CD4-positive, alpha-beta T cell treated with Interleukin-21 for 1 hour (primary cell): ENCODE measurements at regions not wholly inside any gene's neighbourhood (a gene's known extent, or its start where the extent isn't known, plus 50 kb on each side); places are given as distances from the start of the nearest gene placed in this dataset.

ENCODE experiments used
- DNase-seq: peaks from one replicate; pipeline ENCODE4 v3.0.0-alpha.2; 2020

DNA sequence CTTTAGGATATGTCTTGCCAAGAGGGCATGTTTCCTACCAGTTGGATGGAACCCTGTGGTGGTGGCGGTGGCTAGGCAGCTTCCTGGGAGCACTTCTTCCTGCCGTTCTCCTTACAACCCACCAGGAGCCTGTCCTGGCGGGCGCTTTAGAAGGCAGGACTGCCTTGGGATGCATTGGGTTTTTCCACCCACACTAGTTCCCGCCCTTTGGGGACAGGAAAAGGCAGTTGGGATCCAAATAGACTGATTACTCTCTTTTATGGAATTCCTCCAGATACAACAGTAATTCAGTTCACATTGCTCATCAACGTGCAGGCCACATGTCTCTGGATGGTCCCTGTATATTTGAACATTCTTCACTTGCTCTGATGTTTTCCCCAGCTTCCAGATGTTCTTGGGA, 305.7 kb upstream of the SSTR1 start:
- no peak for DNase-seq

DNA sequence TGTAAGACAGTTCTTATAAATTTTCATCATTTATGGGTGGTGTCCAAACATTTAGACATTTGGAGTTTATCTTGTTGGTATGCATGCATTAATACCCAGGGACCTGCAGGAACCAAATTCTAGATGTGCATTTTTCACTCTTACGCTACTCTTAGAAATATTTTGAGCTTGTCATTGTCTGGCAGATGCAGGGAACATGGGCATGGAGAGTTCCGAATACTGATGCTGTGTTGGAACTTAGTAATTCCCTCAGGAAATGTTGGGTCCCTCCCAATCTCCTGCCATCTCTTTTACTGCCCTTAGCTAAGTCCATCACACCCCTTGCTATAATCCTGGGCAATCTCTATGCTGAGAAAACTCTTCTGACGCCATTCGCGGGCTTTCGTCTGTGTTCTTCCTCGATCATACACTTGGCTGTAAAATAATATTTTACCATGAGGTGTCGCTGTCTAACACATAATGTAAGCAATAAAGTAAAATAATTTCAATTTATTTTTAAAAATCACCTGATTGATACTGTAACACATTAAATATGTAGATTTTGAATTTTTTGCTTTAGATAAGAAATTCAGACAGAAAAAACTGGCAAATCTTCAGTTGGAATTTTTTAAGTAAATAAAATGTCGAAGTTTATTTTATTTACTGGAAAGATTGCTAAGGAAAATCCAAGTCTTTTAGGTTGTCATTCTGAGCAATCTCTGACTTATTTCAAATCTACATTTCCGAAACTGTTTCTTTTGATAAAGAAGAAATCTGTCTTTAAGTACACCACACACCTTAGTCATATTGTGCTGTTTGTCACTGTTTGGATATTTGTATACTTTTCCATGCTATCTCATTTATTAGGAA, 304.1 kb upstream of the SSTR1 start:
- peak; percentile 48 for DNase-seq

DNA sequence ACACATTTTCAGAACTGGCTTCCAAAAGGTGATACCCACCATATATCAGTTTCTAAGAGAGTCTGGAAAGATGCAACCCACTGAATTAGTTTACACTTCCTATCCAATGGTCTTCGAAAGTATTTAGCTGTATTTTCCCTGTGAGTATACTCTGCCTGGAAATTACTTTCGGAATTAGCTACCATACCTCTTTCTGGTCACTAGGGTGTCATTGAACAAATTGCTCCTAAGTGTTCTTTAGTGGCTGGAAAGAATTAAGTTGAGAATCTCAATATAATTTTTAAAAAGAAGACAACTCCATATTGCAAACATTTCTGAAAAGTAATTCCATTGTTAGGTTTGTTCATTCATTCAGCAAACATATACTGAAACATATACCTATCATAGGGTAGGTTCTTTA, 283.1 kb upstream of the SSTR1 start:
- no peak for DNase-seq

DNA sequence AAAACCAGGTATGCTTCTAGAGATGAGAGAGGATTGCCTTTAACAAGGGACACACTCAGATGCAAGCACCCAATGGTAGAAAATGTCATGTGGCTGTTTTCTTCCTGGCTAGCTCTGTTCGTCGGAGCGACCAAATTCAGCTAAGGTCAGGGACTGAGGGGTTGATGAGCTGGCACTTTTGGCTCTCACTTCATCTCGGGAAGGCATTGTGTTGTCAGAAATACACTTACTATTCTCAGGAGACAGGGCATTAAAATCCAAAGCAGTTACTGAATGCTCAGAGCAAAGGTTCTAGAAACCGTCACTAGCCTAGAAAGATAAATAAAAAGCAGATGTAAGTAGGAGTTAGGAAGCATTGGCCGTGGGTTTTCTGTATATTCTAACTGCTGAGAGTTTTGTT, 275.7 kb upstream of the SSTR1 start:
- DNase-seq = no peak

DNA sequence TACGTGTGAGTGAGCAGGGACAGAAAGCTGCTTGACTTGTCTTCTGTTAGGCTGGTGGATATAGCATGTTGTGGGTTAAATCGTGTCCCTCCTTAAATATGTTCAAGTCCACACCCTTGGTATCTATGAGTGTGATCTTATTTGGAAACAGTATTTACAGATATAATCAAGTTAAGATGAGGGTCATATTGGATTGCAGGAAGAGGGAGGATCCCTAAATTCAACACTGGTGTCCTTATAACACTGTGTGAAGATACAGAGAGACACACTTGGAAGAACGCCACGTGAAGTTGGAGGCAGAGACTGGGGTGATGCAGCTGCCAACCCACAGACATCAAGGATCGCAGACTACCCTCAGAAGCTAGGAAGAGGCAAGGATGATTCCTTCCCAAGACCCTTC, 275.2 kb upstream of the SSTR1 start:
- no peak for DNase-seq

DNA sequence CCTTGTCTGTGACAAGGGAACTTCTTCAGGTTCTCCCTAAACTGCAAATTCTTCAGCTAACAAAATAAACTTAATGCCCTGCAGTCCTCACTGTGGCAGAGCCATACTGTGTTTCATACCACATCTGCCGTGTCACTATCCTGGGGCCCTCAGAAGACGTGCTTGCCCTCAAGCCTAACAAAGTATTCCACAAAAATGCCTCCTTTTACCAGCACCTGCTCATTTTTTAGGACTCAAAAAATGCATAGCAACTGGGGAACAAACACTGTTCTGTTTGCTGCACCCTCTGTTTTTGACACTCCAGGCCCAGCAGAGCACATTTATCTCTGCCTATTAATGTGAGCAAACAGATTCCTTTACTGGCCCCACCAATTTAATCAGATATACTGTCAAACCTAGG, 270.7 kb upstream of the SSTR1 start:
- no peak for DNase-seq

DNA sequence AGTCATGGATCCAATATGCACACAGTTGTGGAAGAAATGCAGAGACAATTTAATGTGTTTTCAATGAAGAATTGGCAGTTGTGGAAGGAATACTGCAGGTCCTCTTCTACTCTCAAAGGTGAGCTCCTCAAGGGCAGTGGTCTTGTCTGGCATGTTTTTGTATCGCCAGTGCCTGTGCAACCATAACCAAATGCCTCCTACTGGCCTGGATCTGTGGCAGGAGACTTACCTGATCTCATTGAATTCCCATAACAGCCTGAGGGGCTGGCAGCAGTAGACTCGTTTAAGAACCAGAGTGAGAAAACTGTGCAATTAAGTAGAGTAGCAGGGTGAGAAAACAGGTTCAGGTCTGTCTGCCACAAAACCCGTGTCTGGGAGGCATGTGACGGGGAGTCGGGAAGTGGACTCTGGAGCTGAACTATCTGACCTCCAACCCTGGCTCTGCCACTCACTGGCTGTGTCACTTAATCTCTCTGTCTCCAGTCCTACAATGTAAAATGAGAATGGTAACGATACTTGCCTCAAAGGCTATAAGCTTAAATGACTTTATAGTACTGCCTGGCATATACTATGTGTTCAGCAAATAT, 268.2 kb upstream of the SSTR1 start:
- DNase-seq = no peak

DNA sequence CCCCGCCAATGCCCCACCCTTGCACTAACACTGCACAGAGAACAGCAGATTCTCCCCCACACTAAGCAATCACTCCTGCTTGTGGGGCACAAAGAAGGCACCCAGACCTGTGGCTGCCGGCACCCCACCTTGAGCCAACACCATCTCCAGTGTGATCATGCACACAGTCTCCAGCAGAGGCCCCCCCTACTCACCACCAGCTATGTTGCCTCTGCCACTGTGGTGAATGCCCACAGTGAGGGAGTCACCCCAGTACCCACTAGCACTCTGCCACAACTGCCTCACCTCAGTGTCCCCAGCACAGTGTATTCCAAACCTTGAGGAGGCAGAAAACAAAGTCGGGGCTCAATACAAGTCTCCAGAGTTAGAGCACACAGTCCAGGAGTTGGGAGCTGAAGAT, 261.7 kb upstream of the SSTR1 start:
- DNase-seq = no peak

DNA sequence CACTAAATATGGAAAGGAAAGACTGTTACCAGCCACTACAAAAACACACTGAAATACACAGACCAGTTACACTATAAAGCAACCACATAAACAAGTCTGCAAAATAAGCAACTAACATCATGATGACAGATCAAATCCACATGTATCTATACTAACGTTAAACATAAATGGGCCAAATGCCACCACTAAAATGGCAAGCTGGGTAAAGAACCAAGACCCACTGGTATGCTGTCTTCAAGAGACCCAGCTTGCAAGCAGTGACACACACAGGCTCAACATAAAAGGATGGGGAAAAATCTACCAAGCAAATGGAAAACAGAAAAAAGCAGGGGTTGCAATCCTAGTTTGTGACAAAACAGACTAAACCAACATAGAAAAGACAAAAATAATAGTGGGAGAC, 260.9 kb upstream of the SSTR1 start:
- DNase-seq = no peak

DNA sequence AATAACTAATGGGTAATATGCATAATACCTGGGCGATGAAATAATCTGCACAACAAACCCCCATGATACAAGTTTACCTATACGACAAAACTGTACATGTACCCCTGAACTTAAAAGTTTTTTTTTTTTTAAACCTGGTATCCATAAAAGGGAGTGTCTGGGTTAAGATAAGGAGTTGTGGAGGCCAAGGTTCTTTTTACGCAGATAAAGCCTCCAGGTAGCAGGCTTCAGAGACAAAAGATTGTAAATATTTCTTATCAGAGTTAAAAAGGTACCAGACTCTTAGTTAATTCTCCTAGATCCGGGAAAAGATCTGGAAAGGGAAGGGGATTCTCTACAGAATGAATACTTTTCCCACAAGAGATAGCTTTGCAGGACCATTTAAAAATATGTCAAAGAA, 259.4 kb upstream of the SSTR1 start:
- DNase-seq = no peak

DNA sequence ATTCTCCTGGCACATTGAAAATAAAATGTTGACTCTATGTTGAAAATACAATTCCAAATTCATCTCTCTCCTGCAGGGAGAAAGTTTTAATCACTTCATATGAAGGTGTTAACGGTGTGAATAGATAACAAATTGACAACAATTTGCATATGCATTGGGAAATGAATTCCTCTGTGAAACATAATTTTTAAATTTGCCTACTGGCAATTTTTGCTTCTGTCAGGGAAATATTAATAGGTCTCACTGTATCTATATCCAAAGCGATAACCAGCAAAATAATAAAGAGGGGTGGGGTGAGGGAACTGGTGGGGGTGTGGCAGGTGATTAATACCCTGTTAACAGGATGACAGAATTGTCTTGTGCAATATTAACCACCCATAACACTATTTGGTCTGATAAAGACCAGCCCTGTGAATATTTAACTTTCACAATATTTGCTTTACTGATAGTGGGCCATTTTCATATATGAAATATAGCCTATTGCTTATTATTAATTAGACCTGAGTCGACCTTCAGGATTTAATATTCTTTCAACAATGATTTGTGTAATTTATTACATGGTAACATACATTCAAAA, 239.0 kb upstream of the SSTR1 start:
- no peak for DNase-seq

DNA sequence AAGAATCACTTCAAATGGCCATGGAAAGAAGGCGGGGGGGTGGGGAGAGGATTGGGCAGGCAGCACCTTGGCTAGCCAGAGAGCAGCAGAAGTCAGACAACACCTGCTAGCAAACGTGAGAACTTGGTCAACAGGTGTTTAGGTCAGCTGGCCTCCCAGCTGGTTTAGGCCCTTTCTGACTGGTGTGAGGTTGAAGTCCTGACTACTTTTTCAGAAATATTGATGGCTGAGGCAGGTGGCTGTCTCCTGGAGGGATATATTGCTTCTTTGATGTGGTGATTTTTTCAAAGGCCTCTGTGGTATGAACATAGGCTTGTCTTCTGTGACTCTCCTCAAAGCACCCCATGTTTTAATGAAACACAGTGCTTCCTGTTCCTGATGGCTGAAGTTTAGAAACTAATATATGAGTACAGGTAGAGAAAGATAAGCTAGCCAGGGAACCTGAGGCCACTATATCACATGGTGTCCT, 238.2 kb upstream of the SSTR1 start:
- no peak for DNase-seq

DNA sequence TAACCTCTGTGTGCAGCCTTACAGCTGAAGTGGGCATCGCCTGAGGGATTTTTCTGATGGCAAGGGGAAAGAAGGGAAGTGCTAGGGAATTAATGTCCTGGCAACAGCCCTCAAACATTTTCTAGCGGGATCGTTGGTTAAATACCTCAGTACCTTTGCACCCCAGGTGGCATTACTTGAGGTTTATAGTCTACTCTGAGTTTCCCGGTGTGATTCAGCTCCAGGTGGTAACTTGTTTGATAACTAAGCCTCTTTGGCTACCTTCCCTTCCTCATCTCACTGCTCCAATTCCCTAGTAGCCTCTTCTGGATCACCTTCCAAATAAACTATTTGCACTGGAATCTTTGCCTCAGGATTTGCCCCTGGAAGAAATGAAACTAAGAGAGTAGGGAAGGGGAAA, 237.0 kb upstream of the SSTR1 start:
- no peak for DNase-seq

DNA sequence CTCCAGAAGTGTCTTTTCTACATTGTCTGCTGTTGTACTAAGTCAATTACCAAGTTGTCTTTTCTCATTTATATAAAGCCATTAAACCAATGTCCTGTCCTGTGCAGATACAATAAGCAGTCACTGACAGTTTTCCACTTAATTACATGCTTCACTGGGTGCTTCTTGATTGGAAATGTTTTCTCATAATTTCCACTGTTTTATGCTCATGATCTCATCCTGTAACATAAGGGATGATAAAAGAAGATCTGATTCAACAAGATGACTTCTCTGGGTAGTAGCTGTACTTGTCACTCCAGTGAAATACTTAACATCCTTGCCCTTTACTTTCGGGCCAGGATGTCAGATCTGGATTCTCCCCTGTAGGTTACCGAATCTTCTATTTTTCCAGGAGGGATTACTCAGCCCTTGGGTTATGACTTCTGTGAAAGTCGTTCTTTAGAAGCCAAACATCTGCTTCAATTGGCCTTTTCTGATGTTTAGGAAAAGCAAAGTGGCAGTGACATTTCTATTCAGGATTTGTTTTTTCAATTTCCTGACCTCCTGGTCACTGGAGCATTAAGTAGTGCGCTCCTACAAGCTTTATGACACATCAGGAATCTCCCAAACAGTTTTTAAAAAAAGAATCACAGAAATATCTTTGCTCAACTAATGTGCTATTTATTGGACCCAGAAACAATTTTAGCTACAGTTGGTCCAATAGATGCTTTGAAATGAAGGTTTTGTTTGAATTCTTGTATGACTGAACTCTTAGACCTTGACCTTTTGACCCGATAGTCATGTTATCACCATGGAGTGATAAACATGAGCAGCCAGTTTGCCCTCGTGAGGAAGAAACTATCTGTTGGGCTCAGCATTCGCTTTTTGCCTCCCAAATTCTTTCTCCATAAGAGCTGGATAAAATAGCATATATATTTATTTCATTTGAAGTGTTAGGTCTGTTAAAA, 234.5 kb upstream of the SSTR1 start:
- DNase-seq = no peak

DNA sequence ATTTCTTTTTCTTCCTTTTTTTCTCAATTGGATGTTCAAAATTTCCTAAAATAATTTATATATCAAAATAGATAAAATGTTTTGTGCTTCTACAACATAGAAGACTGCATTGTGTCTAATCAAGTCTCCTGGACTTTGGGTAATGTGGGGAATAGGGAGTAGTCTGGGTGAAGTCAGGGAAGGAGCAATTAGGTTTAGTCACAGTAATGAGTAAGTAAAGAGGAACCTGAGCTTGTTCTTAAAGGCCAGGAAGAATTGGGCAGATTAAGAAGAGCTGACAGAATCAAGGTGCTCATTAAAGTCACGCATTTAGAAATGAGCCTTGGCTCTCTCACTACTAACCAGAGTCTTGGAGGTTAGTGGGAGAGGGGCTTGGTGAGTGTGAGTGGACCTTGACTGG, 233.3 kb upstream of the SSTR1 start:
- no peak for DNase-seq

DNA sequence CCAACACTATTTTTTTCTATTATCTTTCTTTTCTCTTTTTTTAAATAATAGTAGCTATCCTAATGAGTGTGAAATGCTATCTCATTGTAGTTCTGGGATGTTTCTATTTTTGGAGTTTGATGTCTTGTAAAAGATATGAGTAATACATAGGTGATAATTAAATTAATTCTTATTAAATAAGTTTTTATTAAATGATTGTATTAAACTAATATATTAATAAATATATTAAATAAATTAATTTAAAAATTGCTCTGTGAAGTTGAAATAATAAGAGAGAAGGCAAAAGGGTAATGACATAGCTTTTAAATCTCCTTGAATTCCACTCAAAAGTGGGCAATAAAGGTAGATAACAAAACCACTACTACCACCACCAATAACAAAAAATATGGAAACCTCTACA, 230.2 kb upstream of the SSTR1 start:
- DNase-seq = no peak

DNA sequence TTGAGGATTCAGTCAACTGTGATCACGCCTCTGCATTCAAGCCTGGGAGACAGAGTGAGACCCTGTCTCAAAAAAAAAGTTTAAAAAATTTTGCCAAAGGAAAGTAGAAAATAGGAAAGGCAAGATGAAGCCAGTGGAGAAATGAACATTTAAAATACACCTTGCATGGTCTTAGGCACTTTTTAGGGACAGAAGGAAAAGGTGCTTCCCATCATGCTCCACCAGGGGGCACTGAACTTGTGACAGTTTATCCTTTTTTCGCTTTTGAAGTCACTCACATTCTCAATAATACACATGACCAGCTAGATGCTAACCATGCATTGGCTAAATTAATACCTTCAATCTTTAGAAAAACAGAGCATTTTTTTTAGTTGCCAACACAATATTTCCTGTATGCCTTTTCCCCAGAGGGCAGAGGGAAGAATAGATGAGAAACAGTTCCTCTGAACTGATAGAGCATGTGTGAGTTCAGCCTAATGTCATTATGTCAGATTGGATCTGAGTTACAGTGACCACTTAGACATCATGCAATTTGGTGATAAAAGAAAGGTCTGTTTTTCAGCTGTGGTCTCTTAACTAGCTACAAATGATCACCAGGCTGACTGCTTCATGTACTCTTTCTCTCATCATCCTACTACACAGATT, 221.8 kb upstream of the SSTR1 start:
- peak; percentile 69 for DNase-seq

DNA sequence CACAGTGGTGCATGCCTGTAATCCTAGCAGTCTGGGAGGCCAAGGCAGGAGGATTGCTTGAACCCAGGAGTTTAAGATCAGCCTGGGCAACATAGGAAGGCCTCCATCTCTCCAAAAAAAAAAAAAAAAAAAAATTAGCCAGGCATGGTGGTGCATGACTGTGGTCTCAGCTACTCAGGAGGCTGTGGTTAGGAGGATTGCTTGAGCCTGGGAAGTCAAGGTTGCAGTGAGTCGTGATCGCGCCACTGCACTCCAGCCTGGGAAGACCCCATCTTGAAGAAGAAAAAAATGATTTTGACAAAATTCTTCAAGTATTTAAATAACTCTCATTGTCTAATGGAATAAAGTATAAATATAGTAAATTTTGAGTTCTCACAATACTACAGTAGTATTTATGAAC, 219.2 kb upstream of the SSTR1 start:
- no peak for DNase-seq

DNA sequence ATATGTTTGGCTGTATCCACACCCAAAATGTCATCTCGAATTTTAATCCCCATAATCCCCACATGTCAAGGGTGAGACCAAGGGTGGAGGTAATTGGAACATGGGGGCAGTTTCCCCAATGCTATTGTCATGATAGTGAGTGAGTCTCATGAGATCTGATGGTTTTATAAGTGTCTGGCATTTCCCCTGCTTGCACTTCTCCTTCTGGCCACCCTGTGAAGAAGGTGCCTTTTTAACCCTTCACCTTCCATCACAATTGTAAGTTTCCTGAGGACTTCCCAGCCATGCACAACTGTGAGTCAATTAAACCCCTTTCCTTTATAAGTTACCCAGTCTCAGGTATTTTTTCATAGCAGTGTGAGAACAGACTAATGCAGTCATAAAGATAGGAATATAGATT, 216.7 kb upstream of the SSTR1 start:
- no peak for DNase-seq

DNA sequence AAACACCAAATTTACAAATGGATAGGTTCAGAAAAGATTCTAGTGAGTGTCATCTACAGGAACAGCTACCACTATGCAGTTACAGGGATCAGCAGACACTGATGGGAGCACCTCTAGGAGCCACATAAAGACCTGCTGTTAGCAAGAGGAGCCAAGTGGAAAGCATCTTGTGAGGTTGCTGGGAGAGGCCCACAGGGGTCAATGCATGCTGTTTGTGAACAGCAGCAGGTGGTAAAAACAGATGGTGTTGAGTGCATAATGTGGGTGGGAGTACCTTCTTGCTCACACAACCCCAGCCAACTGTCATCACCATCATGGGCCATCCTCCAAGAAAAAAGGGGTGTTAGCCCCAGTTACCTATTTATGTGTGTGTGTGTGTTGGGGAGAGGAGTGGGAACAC, 215.2 kb upstream of the SSTR1 start:
- DNase-seq = no peak

DNA sequence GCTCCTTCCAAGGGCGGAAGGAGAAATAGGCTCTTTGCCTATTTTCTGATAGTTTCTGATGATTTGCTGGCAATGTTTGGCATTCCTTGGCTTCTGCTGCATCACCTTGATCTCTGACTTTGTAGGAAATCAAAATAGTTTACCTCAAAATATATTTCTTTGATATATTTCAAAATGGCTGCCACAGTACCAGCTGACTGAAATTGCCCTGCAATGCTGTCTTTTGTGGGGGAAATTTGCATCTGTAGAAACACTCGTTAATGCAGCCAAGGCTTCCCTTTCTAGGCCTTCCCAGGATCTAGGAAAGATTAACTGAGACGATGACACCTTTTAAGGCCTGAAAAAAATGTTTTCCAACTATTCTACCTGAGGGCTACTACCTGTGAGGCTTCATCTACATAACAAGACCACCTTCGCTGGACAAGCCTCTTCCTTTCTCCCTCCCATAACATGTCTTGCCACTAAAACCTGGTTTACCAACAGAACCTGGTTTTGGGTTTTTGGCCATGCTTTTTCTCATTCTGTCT, 212.8 kb upstream of the SSTR1 start:
- DNase-seq = no peak

DNA sequence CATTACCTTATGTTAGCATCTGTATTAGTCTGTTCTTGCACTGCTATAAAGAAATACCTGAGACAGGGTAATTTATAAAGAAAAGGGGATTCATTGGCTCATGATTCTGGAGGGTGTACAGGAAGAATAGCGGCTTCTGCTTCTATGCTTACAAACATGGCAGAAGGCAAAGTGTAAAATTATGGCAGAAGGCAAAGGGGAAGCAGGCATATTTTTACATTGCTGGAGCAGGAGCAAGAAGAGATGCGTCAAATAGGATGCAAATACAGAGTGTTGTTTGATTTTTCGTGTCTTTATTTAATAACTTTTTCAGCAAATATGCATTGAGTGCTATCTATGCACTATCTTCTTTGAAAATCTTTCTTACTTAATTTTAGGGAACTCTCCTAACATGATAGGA, 210.7 kb upstream of the SSTR1 start:
- DNase-seq = no peak

DNA sequence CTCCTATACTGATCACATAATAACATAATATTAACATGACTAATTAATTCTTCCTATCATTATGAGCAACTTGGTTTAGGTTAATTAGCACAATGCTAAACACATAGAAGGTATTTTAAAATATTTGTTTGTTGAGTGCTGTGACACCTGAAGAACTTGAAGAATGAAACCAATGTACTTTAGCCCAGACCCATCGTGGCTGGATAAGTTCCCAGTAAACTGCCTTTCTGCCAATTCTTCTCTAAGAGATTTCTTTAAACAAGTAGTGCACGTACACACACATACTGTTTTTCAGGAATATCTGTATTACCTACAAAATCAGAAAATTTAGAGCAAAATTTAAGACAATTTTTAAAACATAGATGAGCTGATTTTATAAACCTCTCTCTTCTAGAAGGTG, 207.4 kb upstream of the SSTR1 start:
- no peak for DNase-seq
